CD4-positive, alpha-beta T cell treated with Interleukin-2 at 100 ng/mL for 4 hours (primary cell): ENCODE measurements at regions not wholly inside any gene's neighbourhood (a gene's known extent, or its start where the extent isn't known, plus 50 kb on each side); places are given as distances from the start of the nearest gene placed in this dataset.
A peak's percentile ranks its signal among the peaks of the same experiment; 100 is the strongest.

ENCODE experiments used
- DNase-seq: peaks from one replicate; pipeline ENCODE4 v3.0.0-alpha.2; 2020; ENCODE audit warnings: low spot score

- no peak for DNase-seq
Observed at GRCh38 chr1:232476538-232476950, 153.4 kb downstream of the SIPA1L2 start.

GRCh38 chr1:232474826-232475225 lies 155.1 kb downstream of the SIPA1L2 start:
- no peak for DNase-seq

GRCh38 chr1:232473900-232474299 lies 156.0 kb downstream of the SIPA1L2 start:
- DNase-seq: no peak

GRCh38 chr1:232473324-232473723 lies 156.6 kb downstream of the SIPA1L2 start:
- DNase-seq: no peak

GRCh38 chr1:232472485-232473041 lies 157.4 kb downstream of the SIPA1L2 start:
- DNase-seq: no peak

- DNase-seq: no peak
Observed at GRCh38 chr1:232471250-232471649, 158.7 kb downstream of the SIPA1L2 start.

GRCh38 chr1:232470711-232471110 lies 159.2 kb downstream of the SIPA1L2 start:
- DNase-seq: no peak

GRCh38 chr1:232468249-232468648 lies 161.7 kb downstream of the SIPA1L2 start:
- DNase-seq: no peak

GRCh38 chr1:232467073-232467760 lies 162.7 kb downstream of the SIPA1L2 start:
- no peak for DNase-seq

GRCh38 chr1:232464325-232464724 lies 165.6 kb downstream of the SIPA1L2 start:
- DNase-seq: no peak

- no peak for DNase-seq
Observed at GRCh38 chr1:232463225-232463624, 166.7 kb downstream of the SIPA1L2 start.

GRCh38 chr1:232462213-232462612 lies 167.7 kb downstream of the SIPA1L2 start:
- DNase-seq: no peak

GRCh38 chr1:232459826-232460225 lies 170.1 kb downstream of the SIPA1L2 start:
- DNase-seq: no peak

- DNase-seq: no peak
Observed at GRCh38 chr1:232459087-232459486, 170.8 kb downstream of the SIPA1L2 start.

- DNase-seq: peak; percentile 34
Observed at GRCh38 chr1:232457595-232457994, 172.3 kb downstream of the SIPA1L2 start.

- no peak for DNase-seq
Observed at GRCh38 chr1:232456714-232457113, 173.2 kb downstream of the SIPA1L2 start.

- DNase-seq: no peak
Observed at GRCh38 chr1:232454227-232454886, 175.6 kb downstream of the SIPA1L2 start.

- DNase-seq: no peak
Observed at GRCh38 chr1:232452736-232453440, 177.0 kb downstream of the SIPA1L2 start.

GRCh38 chr1:232452117-232452516 lies 177.8 kb downstream of the SIPA1L2 start:
- no peak for DNase-seq

GRCh38 chr1:232451506-232451905 lies 178.4 kb downstream of the SIPA1L2 start:
- DNase-seq: no peak

GRCh38 chr1:232450615-232451014 lies 179.3 kb downstream of the SIPA1L2 start:
- no peak for DNase-seq

GRCh38 chr1:232447125-232447524 lies 182.8 kb downstream of the SIPA1L2 start:
- no peak for DNase-seq
